Muscle of leg (tissue), 3 donors: ENCODE measurements at regions not wholly inside any gene's neighbourhood (a gene's known extent, or its start where the extent isn't known, plus 50 kb on each side); places are given as distances from the start of the nearest gene placed in this dataset.
A peak's percentile ranks its signal among the peaks of the same experiment; 100 is the strongest.
"Not testable (repeated sequence)": the region's sequence is repeated elsewhere in the genome, so short reads cannot be mapped to it uniquely, and the experiment has no call there.

ENCODE experiments used
- DNase-seq: peaks from one replicate; pipeline ENCODE4 v3.0.0; 2013
- H3K27ac ChIP-seq: one replicate; pipeline ENCODE4 v1.5.1; 2013; ENCODE audit warnings: mild to moderate bottlenecking, low read length, control low read depth
- H3K27me3 ChIP-seq: one replicate; pipeline ENCODE4 v1.6.1; 2013; ENCODE audit warnings: low read length; ENCODE audit not compliant: control insufficient read depth, insufficient read depth
- H3K36me3 ChIP-seq: one replicate; pipeline ENCODE4 v1.6.1; 2013; ENCODE audit warnings: low read length; ENCODE audit not compliant: control insufficient read depth, insufficient read depth
- H3K4me1 ChIP-seq: one replicate; pipeline ENCODE4 v1.6.1; 2013; ENCODE audit warnings: low read length; ENCODE audit not compliant: control insufficient read depth, insufficient read depth
- H3K4me3 ChIP-seq: one replicate; pipeline ENCODE4 v1.5.1; 2013; ENCODE audit warnings: low read length, control low read depth
- H3K9me3 ChIP-seq: replicated peaks from 2 replicates; pipeline ENCODE4 v1.6.1; 2013; ENCODE audit warnings: low read depth, low read length; ENCODE audit not compliant: control insufficient read depth
- WGBS: methylation state at CpG from one replicate; pipeline ENCODE4 v1.1.5; 2013; ENCODE audit warnings: missing lambda C conversion rate; ENCODE audit not compliant: insufficient coverage; 5-methylcytosine and 5-hydroxymethylcytosine counted together

DNA sequence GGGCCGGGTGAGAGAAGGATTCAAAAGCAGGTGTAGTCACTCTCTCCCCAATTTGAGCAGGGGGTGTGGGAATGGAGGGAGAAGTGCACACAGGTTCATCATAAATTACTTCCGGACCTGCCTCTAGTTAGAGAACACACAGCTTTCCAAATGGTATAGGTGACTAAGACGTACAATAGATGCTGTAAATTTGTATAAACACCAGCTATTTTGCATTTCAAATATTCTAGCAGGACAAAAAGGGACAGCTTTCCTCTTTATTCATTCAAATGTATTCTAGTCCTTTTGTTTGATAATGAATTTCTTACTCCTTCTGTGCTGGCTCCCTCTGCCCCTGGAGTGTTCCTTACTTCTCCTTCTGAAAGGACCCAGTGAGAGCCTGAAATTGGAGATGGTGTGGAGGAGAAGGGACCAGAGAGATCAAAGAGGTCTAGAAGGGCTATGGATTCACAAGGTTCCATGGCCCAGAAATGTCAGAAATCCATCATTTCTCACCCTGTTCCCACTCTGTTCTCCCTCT lies 53.2 kb upstream of the SH3BP4 start:
- H3K4me3 ChIP-seq = no peak overlapping the region
- H3K4me1 ChIP-seq = no peaks in the 10 kb centered on the region
- H3K36me3 ChIP-seq = no peaks in the 10 kb centered on the region
- no CpG with 5 or more reads among the region's 3 CpGs for WGBS
- no peaks in the 10 kb centered on the region for H3K27me3 ChIP-seq
- DNase-seq = no peak
- H3K9me3 ChIP-seq = no peaks in the 10 kb centered on the region
- no peak overlapping the region for H3K27ac ChIP-seq

DNA sequence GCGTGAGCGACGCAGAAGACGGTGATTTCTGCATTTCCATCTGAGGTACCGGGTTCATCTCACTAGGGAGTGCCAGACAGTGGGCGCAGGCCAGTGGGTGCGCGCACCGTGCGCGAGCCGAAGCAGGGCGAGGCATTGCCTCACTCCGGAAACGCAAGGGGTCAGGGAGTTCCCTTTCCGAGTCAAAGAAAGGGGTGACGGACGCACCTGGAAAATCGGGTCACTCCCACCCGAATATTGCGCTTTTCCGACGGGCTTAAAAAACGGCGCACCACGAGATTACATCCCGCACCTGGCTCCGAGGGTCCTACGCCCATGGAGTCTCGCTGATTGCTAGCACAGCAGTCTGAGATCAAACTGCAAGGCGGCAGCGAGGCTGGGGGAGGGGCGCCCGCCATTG lies 63.4 kb upstream of the SH3BP4 start:
- not testable (repeated sequence) for H3K4me3 ChIP-seq, H3K27ac ChIP-seq, H3K9me3 ChIP-seq, H3K36me3 ChIP-seq, H3K27me3 ChIP-seq, DNase-seq, H3K4me1 ChIP-seq
- 71% methylated on average over 8 of the region's 34 CpGs for WGBS

DNA sequence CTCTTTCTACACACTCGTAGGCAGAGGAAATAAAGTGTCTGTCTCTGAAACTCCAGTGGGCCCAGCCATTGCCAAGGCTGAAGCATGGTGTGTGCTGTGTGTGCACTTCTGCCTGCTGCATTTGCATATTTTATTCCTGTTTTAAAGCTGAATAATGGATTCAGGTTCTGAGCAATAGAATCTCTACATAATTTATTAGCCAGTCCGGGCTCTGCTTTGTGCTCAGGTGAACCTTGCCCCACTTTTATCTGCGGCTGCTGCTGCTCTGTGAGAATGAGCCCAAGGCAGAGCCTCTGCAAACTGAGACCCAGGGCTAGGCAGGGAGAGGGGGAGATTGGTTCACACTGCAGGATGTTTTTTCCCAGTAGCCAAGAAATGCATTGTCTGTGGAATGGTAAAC lies 64.6 kb upstream of the SH3BP4 start:
- 93% methylated on average over 2 of the region's 3 CpGs for whole genome bisulfite sequencing
- Histone ChIP-seq H3K9me3 (no peaks in the 10 kb centered on the region), H3K4me1 (no peaks in the 10 kb centered on the region)

DNA sequence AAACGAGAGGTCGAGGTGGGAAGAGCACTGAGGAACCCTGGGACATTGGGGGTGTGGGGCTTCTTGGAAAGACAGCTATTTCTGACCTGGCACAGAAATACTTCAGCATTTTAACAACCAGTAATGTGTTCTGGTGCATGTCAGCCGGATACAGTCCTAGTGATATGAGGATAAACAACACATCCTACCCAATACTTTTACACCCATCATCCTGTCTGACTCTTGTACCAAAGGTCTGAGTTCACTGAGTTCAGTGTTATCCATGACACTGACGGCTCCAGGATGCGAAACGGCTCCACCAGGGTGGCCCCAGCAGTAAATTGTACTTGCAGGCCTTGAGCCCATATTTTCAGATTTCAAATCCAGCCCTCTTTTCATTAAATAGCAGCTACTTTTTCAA lies 65.9 kb upstream of the SH3BP4 start:
- H3K9me3 ChIP-seq = no peaks in the 10 kb centered on the region
- DNase-seq = no peak
- no peaks in the 10 kb centered on the region for H3K27me3 ChIP-seq
- no peak overlapping the region for H3K27ac ChIP-seq
- H3K4me3 ChIP-seq = no peak overlapping the region
- WGBS = 63% methylated on average over 6 of the region's 6 CpGs
- peaks cover 2% of the 10 kb centered on the region for H3K4me1 ChIP-seq
- no peaks in the 10 kb centered on the region for H3K36me3 ChIP-seq

More for the DNA sequence above, 64.6 kb upstream of the SH3BP4 start:
- no peak overlapping the region for H3K4me3 ChIP-seq
- no peak overlapping the region for H3K27ac ChIP-seq
- DNase-seq = no peak
- no peaks in the 10 kb centered on the region for H3K36me3 ChIP-seq
- no peaks in the 10 kb centered on the region for H3K27me3 ChIP-seq

DNA sequence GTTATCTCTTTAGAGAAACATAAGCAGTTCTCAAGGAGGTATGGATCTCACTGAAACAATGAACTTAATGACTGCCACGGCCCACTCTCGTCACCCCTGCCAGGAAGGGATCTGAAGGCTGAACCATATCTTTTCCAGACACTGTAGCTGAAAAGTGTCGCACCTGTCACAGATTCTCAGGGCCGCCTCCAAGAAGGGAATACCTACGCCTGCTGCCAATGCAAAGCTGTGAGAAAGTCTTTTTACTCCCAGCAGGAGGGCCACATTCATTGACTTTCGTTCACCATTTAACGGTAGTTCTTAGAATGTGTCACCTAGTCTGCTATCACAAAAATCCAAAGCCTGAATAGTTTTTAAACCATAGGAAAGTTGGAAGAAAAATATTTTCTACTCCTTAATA lies 66.7 kb upstream of the SH3BP4 start:
- H3K27ac ChIP-seq = no peak overlapping the region
- H3K36me3 ChIP-seq = no peaks in the 10 kb centered on the region
- 84% methylated on average over 4 of the region's 7 CpGs for WGBS
- no peak overlapping the region for H3K4me3 ChIP-seq
- no peaks in the 10 kb centered on the region for H3K9me3 ChIP-seq
- no peaks in the 10 kb centered on the region for H3K27me3 ChIP-seq
- DNase-seq = no peak
- peaks cover 2% of the 10 kb centered on the region for H3K4me1 ChIP-seq

DNA sequence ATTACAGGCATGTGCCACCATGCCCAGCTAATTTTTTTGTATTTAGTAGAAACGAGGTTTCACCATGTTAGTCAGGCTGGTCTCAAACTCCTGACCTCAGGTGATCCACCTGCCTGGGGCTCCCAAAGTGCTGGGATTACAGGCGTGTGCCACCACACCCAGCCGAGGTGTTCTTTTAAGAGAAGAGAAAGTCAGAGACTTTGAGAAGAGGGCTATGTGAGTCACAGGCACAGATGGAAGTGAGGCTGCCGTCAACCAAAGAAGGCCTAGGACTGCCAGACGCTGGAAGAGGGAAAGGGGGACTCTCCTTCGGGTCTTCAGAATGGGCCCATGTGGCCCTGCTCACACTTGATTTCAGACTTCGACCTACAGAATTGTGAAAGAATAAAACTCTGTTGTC lies 67.2 kb upstream of the SH3BP4 start:
- 90% methylated on average over 5 of the region's 7 CpGs for WGBS
- no peak overlapping the region for H3K27ac ChIP-seq

DNA sequence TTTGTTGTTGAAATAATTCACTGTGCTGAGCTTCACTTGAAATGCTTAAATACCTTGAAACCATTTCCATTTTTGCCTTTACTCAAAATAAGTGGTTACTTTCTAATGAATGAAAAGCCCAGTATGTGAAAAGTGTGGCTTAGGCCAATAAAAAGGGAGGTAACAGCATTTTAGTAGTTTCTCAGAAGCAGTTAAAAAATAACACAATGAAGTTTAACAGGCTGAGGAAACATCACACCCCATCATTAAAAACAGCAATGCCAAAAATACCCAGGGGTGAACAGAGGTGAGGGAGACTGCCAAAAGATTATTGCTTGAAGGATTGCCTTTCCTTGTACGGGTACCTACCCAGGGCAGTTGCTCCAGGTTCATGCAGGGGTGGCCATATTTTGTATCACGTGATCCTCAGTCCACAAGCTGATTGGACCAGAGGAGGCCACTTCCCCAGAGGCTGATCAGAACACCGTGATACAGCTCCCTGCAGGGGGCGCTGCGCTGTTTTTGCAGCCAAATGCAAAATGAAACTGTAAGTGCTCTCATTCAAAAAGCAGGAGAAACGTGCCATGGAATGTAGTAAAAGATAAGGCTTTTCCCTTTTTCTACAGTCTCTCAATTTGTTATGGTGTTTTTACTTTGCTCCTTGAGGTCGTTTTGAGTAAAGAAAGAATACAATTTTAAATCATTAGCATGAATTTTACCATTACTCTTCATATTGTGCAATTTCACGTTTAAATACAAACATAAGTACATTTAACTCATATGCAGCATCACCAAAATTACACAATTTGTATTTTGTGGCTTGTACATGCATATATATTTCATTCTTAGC lies 70.2 kb upstream of the SH3BP4 start:
- no peak overlapping the region for H3K27ac ChIP-seq
- peak; percentile 82 for DNase-seq

More for the DNA sequence above, 67.2 kb upstream of the SH3BP4 start:
- H3K27me3 ChIP-seq = no peaks in the 10 kb centered on the region
- no peaks in the 10 kb centered on the region for H3K36me3 ChIP-seq
- DNase-seq = no peak
- no peaks in the 10 kb centered on the region for H3K9me3 ChIP-seq
- peaks cover 2% of the 10 kb centered on the region for H3K4me1 ChIP-seq
- H3K4me3 ChIP-seq = no peak overlapping the region

DNA sequence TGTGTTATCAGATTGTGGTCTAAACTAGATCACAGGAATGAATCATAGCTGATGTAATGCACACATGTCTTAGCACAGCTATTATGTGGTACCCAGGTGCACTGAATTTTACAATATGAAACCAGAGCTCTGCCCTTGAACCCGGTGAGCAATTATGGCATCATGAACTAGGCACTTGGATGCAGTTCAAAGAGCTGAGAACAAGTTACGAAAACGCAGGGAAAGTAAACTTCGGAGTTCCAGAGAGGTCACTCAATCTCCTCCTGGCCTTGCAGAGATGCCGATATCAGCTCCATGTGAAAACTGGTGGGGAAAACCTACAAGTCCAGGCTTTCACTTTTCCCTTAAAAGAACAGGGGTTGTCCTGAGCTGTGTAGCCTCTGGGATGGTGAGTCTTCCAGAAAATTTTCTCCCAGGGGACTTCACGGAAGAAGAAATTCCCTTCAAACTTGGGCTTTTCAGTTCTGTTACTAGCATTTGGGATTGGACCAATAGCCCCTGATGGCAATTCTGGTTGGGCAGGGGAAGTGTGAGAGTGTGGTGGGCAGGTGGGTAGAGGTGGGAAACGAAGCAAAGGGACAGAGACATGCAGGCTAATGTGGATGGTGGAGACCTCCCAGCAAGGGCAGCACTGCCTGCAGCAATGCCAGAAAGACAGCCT lies 71.1 kb upstream of the SH3BP4 start:
- DNase-seq = no peak
- no peak overlapping the region for H3K4me3 ChIP-seq
- H3K36me3 ChIP-seq = no peaks in the 10 kb centered on the region
- H3K27me3 ChIP-seq = no peaks in the 10 kb centered on the region
- H3K27ac ChIP-seq = no peak overlapping the region
- H3K9me3 ChIP-seq = no peaks in the 10 kb centered on the region
- WGBS = 51% methylated on average over 6 of the region's 7 CpGs
- peaks cover 2% of the 10 kb centered on the region for H3K4me1 ChIP-seq

More for the DNA sequence above, 70.2 kb upstream of the SH3BP4 start:
- H3K27me3 ChIP-seq = no peaks in the 10 kb centered on the region
- H3K4me1 ChIP-seq = peaks cover 2% of the 10 kb centered on the region
- no peaks in the 10 kb centered on the region for H3K36me3 ChIP-seq
- WGBS = 43% methylated on average over 1 of the region's 8 CpGs
- H3K9me3 ChIP-seq = no peaks in the 10 kb centered on the region
- no peak overlapping the region for H3K4me3 ChIP-seq

DNA sequence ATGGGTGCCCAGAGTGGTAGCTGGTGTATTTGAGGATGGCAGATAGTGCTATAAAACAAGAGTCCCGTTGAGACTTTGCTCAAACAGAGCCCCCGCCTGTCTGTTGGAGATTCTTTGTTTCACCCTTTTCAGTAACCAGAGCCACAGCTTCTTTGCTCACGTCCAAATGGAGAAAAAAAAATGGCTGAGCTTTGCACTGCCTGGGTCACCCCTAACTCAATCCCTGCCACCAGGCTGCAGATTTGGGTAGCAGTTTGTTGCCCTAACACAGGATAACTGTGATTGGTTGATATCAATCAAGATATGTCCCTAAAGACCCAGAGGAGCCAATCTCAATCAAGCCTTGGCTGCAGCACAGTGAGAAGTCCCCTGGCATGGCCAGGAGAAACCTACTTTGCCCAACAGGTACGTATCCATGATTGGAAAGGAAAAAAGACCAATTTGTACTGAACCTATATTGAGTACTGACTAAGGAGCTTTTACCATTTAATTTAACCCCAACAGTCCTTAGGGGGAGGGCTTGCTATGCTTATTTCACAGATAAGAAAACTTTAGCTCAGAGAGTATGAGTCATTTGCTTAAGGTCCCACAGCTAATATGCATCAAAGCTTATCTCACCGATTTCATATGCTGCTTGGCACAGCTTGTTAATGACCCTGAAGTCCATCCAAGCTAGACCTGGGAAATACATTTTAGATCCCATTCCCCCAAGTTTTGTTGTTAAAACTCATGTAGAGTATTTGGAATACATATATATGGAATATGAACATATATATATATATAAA lies 72.0 kb upstream of the SH3BP4 start:
- H3K27me3 ChIP-seq = no peaks in the 10 kb centered on the region
- WGBS = 79% methylated on average over 2 of the region's 5 CpGs
- H3K4me1 ChIP-seq = peaks cover 2% of the 10 kb centered on the region
- no peak overlapping the region for H3K4me3 ChIP-seq
- no peaks in the 10 kb centered on the region for H3K36me3 ChIP-seq
- DNase-seq = no peak
- no peaks in the 10 kb centered on the region for H3K9me3 ChIP-seq
- H3K27ac ChIP-seq = no peak overlapping the region

DNA sequence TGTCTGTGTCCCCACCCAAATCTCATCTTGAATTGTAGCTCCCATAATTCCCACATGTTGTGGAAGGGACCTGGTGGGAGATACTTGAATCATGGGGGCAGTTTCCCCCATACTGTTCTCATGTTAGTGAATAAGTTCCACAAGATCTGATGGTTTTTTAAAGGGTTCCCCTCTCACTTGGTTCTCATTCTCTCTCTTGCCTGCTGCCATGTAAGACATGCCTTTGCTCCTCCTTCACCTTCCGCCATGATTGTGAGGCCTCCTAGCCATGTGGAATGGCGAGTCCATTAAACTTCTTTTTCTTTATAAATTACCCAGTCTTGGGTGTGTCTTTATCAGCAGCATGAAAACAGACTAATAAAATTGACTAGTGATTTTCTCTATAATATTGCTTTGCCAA lies 75.2 kb upstream of the SH3BP4 start:
- not testable (repeated sequence) for H3K27ac ChIP-seq, DNase-seq, H3K9me3 ChIP-seq, H3K27me3 ChIP-seq, H3K4me3 ChIP-seq, H3K4me1 ChIP-seq, H3K36me3 ChIP-seq
- no CpG with 5 or more reads among the region's 2 CpGs for WGBS
